ENCODE measurements at regions not wholly inside any gene's neighbourhood (a gene's known extent, or its start where the extent isn't known, plus 50 kb on each side); places are given as distances from the start of the nearest gene placed in this dataset.

- Histone ChIP-seq H4K20me1 (ENCODE audit: low read length) (no peaks in the 10 kb centered on the region), H3K9me3 (ENCODE audit: low read length) (no peaks in the 10 kb centered on the region), H3K4me1 (ENCODE audit: insufficient read depth, low read length) (peaks cover 40% of the 10 kb centered on the region), H3K9me2 (replicated peaks; ENCODE audit: low read length) (no peaks in the 10 kb centered on the region), H3F3A (ENCODE audit: low read length, unreplicated experiment) (peaks cover 4% of the 10 kb centered on the region), H3K27ac (ENCODE audit: low read length) (peak overlapping the region; percentile 61), H3K79me2 (ENCODE audit: low read length) (no peaks in the 10 kb centered on the region), H3K27me3 (ENCODE audit: low read length) (peaks cover 10% of the 10 kb centered on the region), H3K4me2 (ENCODE audit: low read length) (peak overlapping the region; percentile 53), H3K9ac (ENCODE audit: low read length) (no peak overlapping the region), H3K36me3 (ENCODE audit: low read depth, low read length) (no peaks in the 10 kb centered on the region), H2AFZ (ENCODE audit: low read length) (0 out of 2 replicates have a peak overlapping the region, but pooled peaks have one; percentile 14), H3K4me3 (ENCODE audit: low read length) (no peak overlapping the region)
- ChIA-PET POLR2A (ENCODE audit: unreplicated experiment) (no interaction called here), CTCF (interaction anchor here (1.0 kb wide), 1 partner anchor 29 kb away, joined by 3 read pairs; no protein-coding TSS in a partner anchor)
- no TSS peak for BruUV-seq (replicated peaks)
- no peak for TF ChIP-seq EZH2phosphoT487 (IDR thresholded peaks at IDR 0.05; ENCODE audit: borderline replicate concordance, low read length)
- TF ChIP-seq EZH2 (IDR thresholded peaks at IDR 0.05; ENCODE audit: low read length, unreplicated experiment): no peak
- TF ChIP-seq, protein P1, sequence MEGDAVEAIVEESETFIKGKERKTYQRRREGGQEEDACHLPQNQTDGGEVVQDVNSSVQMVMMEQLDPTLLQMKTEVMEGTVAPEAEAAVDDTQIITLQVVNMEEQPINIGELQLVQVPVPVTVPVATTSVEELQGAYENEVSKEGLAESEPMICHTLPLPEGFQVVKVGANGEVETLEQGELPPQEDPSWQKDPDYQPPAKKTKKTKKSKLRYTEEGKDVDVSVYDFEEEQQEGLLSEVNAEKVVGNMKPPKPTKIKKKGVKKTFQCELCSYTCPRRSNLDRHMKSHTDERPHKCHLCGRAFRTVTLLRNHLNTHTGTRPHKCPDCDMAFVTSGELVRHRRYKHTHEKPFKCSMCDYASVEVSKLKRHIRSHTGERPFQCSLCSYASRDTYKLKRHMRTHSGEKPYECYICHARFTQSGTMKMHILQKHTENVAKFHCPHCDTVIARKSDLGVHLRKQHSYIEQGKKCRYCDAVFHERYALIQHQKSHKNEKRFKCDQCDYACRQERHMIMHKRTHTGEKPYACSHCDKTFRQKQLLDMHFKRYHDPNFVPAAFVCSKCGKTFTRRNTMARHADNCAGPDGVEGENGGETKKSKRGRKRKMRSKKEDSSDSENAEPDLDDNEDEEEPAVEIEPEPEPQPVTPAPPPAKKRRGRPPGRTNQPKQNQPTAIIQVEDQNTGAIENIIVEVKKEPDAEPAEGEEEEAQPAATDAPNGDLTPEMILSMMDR (conservative IDR thresholded peaks at IDR 0.05; ENCODE audit: low read depth, low read length): no peak
- ATAC-seq: peak; percentile 85
- peak; percentile 91 for DNase-seq
- intact Hi-C loops (cut with micrococcal nuclease): no loop called here
Measured at GRCh38 chr12:127588249-127588648, 678.7 kb upstream of the TMEM132C start.

- CTCF ChIA-PET: no interaction called here
- no peak for ATAC-seq
- intact Hi-C loops (cut with micrococcal nuclease): no loop called here
Measured at GRCh38 chr12:127589541-127589940, 677.4 kb upstream of the TMEM132C start.

GRCh38 chr12:127590868-127591267 is 676.1 kb upstream of the TMEM132C start:
- H4K20me1 ChIP-seq (ENCODE audit: low read length): no peaks in the 10 kb centered on the region
- H3K9ac ChIP-seq (ENCODE audit: low read length): no peak overlapping the region
- no peak overlapping the region for H2AFZ ChIP-seq (ENCODE audit: low read length)
- BruUV-seq (replicated peaks): no TSS peak
- no peaks in the 10 kb centered on the region for H3F3A ChIP-seq (ENCODE audit: low read length, unreplicated experiment)
- TF ChIP-seq, protein P1 (conservative IDR thresholded peaks at IDR 0.05; ENCODE audit: low read depth, low read length): no peak
- no peak for TF ChIP-seq EZH2 (IDR thresholded peaks at IDR 0.05; ENCODE audit: low read length, unreplicated experiment)
- TF ChIP-seq EZH2phosphoT487 (IDR thresholded peaks at IDR 0.05; ENCODE audit: borderline replicate concordance, low read length): no peak
- no peaks in the 10 kb centered on the region for H3K36me3 ChIP-seq (ENCODE audit: low read depth, low read length)
- no peak overlapping the region for H3K4me3 ChIP-seq (ENCODE audit: low read length)
- H3K4me1 ChIP-seq (ENCODE audit: insufficient read depth, low read length): peaks cover 30% of the 10 kb centered on the region
- intact Hi-C loops (cut with micrococcal nuclease): no loop called here
- H3K9me3 ChIP-seq (ENCODE audit: low read length): no peaks in the 10 kb centered on the region
- no peaks in the 10 kb centered on the region for H3K9me2 ChIP-seq (replicated peaks; ENCODE audit: low read length)
- CTCF ChIA-PET: no interaction called here
- ATAC-seq (no peak), DNase-seq (no peak)
- peaks cover 10% of the 10 kb centered on the region for H3K27me3 ChIP-seq (ENCODE audit: low read length)
- H3K79me2 ChIP-seq (ENCODE audit: low read length): no peaks in the 10 kb centered on the region
- H3K4me2 ChIP-seq (ENCODE audit: low read length): no peak overlapping the region
- POLR2A ChIA-PET (ENCODE audit: unreplicated experiment): no interaction called here
- H3K27ac ChIP-seq (ENCODE audit: low read length): no peak overlapping the region

More at GRCh38 chr12:127589541-127589940, 677.4 kb upstream of the TMEM132C start:
- Histone ChIP-seq H3K4me3 (ENCODE audit: low read length) (no peak overlapping the region), H3K79me2 (ENCODE audit: low read length) (no peaks in the 10 kb centered on the region), H3K27ac (ENCODE audit: low read length) (no peak overlapping the region), H3K36me3 (ENCODE audit: low read depth, low read length) (no peaks in the 10 kb centered on the region), H3F3A (ENCODE audit: low read length, unreplicated experiment) (no peaks in the 10 kb centered on the region), H3K9me2 (replicated peaks; ENCODE audit: low read length) (no peaks in the 10 kb centered on the region), H2AFZ (ENCODE audit: low read length) (no peak overlapping the region), H4K20me1 (ENCODE audit: low read length) (no peaks in the 10 kb centered on the region), H3K4me2 (ENCODE audit: low read length) (no peak overlapping the region), H3K9ac (ENCODE audit: low read length) (no peak overlapping the region), H3K27me3 (ENCODE audit: low read length) (peaks cover 10% of the 10 kb centered on the region), H3K9me3 (ENCODE audit: low read length) (no peaks in the 10 kb centered on the region), H3K4me1 (ENCODE audit: insufficient read depth, low read length) (peaks cover 30% of the 10 kb centered on the region)
- POLR2A ChIA-PET (ENCODE audit: unreplicated experiment): no interaction called here
- no peak for DNase-seq
- BruUV-seq (replicated peaks): no TSS peak
- TF ChIP-seq EZH2 (IDR thresholded peaks at IDR 0.05; ENCODE audit: low read length, unreplicated experiment) (no peak), EZH2phosphoT487 (IDR thresholded peaks at IDR 0.05; ENCODE audit: borderline replicate concordance, low read length) (no peak)
- TF ChIP-seq, protein P1 (conservative IDR thresholded peaks at IDR 0.05; ENCODE audit: low read depth, low read length): no peak

Measured in PC-3 (cell line).